ENCODE measurements at regions not wholly inside any gene's neighbourhood (a gene's known extent, or its start where the extent isn't known, plus 50 kb on each side); places are given as distances from the start of the nearest gene placed in this dataset.

- TF ChIP-seq RBAK (tag by site-specific recombination; IDR thresholded peaks at IDR 0.05) (no peak), GLI4 (tag by site-specific recombination; IDR thresholded peaks at IDR 0.05) (no peak), REST (tag by site-specific recombination; IDR thresholded peaks at IDR 0.05) (no peak), SCRT2 (tag by site-specific recombination; IDR thresholded peaks at IDR 0.05) (peak; percentile 54; the same call in 1 of the 2 replicates), SCRT1 (tag by site-specific recombination; IDR thresholded peaks at IDR 0.05; ENCODE audit: borderline replicate concordance) (no peak), ZNF549 (tag by site-specific recombination; IDR thresholded peaks at IDR 0.05) (no peak), IKZF3 (tag by site-specific recombination; IDR thresholded peaks at IDR 0.05) (no peak), ZNF248 (tag by site-specific recombination; IDR thresholded peaks at IDR 0.05) (no peak), ZNF157 (tag by site-specific recombination; IDR thresholded peaks at IDR 0.05) (no peak), ZNF16 (tag by site-specific recombination; IDR thresholded peaks at IDR 0.05; ENCODE audit: low read depth) (no peak), ZNF398 (tag by site-specific recombination; IDR thresholded peaks at IDR 0.05) (peak; percentile 54; the same call in 1 of the 2 replicates), ZNF596 (tag by site-specific recombination; IDR thresholded peaks at IDR 0.05) (no peak), KLF1 (tag by site-specific recombination; IDR thresholded peaks at IDR 0.05) (no peak), ZNF202 (tag by site-specific recombination; IDR thresholded peaks at IDR 0.05; ENCODE audit: borderline replicate concordance) (no peak), AEBP2 (tag by site-specific recombination; IDR thresholded peaks at IDR 0.05; ENCODE audit: borderline replicate concordance) (no peak), PRDM10 (tag by site-specific recombination; IDR thresholded peaks at IDR 0.05) (peak; percentile 45), ZNF311 (tag by site-specific recombination; IDR thresholded peaks at IDR 0.05; ENCODE audit: borderline replicate concordance) (no peak)
Observed at GRCh38 chr5:173825215-173825865, 62.8 kb upstream of the CPEB4 start (continued).

All from HEK293 (cell line).